Tibial artery (tissue), 4 donors: ENCODE measurements at regions not wholly inside any gene's neighbourhood (a gene's known extent, or its start where the extent isn't known, plus 50 kb on each side); places are given as distances from the start of the nearest gene placed in this dataset.

Experiments used
- DNase-seq, 2 donors: peaks; one replicate each; pipeline ENCODE4 v3.0.0-alpha.2; 2019
- H3K27ac ChIP-seq, 2 donors: fragments of 200-600 bp; sonication (generic) in 1 of 2; 1 replicate in 1 of 2; 2 replicates in 1 of 2; pipeline ENCODE4 v1.5.1; 2018 to 2019; ENCODE audit warnings: mild to moderate bottlenecking in 1 of 2
- H3K27me3 ChIP-seq, 2 donors: fragments of 200-600 bp; sonication (generic) in 1 of 2; one replicate each; pipeline versions ENCODE4 v1.5.1 to v1.6.0; 2016 to 2019
- H3K36me3 ChIP-seq, 3 donors: fragments of 200-600 bp; sonication (generic) in 2 of 3; one replicate each; pipeline ENCODE4 v1.5.1; 2016 to 2019; ENCODE audit warnings: mild to moderate bottlenecking in 2 of 3
- H3K4me1 ChIP-seq, 4 donors: fragments of 200-600 bp; sonication (generic) in 2 of 4; 1 replicate in 3 of 4; 2 replicates in 1 of 4; pipeline ENCODE4 v1.5.1; 2016 to 2019
- H3K4me3 ChIP-seq, 2 donors: fragments of 200-600 bp; sonication (generic) in 1 of 2; 1 replicate in 1 of 2; 2 replicates in 1 of 2; pipeline ENCODE4 v1.5.1; 2018 to 2019; ENCODE audit warnings: mild to moderate bottlenecking in 2 of 2
- H3K9me3 ChIP-seq, 3 donors: fragments of 200-600 bp; sonication (generic) in 1 of 3; one replicate each; pipeline ENCODE4 v1.5.1; 2016 to 2019
- CTCF ChIP-seq, 2 experiments: fragments of 200-600 bp in 1 of 2; fragments of 450-650 bp in 1 of 2; IDR thresholded peaks; one replicate each; pipeline ENCODE4 v1.5.1; 2017 to 2019; ENCODE audit warnings: antibody characterized with exemption in 2 of 2, mild to moderate bottlenecking in 1 of 2, moderate library complexity in 1 of 2
- intact Hi-C: fragments of 100-400 bp; cut with DNase I; formaldehyde crosslinking; loops from one replicate; pipeline ENCODE4 v1.15.0; 2023; ENCODE audit warnings: low total_unique reads

DNA sequence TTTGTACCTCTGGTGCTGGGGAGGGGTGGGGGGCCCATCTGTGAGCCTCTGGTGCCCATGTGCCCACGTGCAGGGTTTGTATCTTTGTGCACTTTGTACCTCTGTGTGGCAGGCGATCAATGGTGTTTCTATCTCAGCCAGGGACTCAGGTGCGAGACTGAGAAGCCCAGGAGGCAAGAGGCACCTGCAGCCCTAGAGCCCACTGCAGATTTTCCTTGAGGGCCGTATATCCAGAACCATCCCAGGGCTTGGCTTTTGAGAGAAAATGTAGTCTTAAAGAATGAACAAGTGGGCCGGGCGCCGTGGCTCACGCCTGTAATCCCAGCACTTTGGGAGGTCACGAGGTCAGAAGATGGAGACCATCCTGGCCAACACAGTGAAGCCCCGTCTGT is 52.2 kb upstream of the KCNMB1 start:
- Histone ChIP-seq H3K4me3 (no peak overlapping the region), H3K4me1 (no peaks in the 10 kb centered on the region), H3K27me3 (no peaks in the 10 kb centered on the region), H3K27ac (no peak overlapping the region), H3K9me3 (no peaks in the 10 kb centered on the region), H3K36me3 (no peaks in the 10 kb centered on the region)
- TF ChIP-seq CTCF (IDR thresholded peaks at IDR 0.05) = no peak
- no peak for DNase-seq
- intact Hi-C loops = no loop called here

DNA sequence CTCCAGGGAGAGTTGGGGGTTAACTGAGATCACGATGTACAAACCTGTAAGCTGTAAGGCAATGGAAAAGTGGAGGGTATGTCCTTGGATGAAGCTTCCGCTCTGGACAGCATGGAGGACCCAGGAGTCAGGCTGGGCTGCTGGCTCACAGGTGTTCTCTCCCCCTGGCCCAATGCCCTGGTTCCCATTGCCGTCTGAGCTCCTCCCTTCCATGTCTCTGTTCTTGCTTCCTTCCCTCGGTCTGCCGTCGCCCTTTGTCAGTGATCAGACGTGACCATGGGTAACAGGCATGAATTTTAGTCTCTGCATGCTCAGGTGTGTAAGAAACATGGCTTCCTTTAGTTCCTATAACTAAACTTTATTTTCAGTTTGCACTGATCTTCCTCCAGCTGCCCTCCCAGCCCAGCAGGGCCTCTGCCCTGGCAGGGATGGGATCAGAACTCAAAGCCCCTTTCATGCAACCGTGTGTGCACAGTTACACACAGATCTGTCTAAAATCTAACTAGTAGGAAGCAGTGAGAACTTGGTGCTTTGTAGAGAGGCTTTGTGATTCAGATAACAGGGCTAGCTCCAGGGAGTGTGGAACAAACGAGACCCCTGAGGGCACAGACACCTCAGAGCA is 51.7 kb upstream of the KCNMB1 start:
- H3K9me3 ChIP-seq = no peaks in the 10 kb centered on the region
- intact Hi-C loops = no loop called here
- no peaks in the 10 kb centered on the region for H3K4me1 ChIP-seq
- no peak overlapping the region for H3K27ac ChIP-seq
- no peaks in the 10 kb centered on the region for H3K36me3 ChIP-seq
- TF ChIP-seq CTCF (IDR thresholded peaks at IDR 0.05) = no peak
- no peak for DNase-seq
- H3K27me3 ChIP-seq = no peaks in the 10 kb centered on the region
- no peak overlapping the region for H3K4me3 ChIP-seq

DNA sequence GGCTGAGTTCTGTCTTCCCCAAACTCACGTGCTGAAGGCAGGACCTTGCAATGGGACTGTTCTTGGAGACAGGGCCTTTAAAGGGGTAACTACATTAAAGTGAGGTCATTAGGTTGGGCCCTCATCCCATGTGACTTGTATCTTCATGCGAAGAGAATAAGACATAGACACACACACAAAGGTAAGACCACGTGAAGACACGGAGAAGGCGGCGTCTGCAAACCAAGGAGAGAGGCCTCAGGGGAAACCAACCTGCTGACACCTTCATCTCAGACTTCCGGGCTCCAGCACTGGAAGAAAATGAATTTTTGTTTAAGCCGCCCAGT is 50.7 kb upstream of the KCNMB1 start:
- DNase-seq = no peak
- Histone ChIP-seq H3K4me1 (peaks cover 0 to 5% (median 0%) of the 10 kb centered on the region in 4 donors), H3K27ac (no peak overlapping the region), H3K36me3 (no peaks in the 10 kb centered on the region), H3K9me3 (no peaks in the 10 kb centered on the region), H3K4me3 (no peak overlapping the region), H3K27me3 (peaks cover 0 to 6% of the 10 kb centered on the region in 2 donors)
- no peak for TF ChIP-seq CTCF (IDR thresholded peaks at IDR 0.05)
- intact Hi-C loops = loop anchor here (5.0 kb wide), 1 partner anchor 187 kb away; no protein-coding TSS in a partner anchor

DNA sequence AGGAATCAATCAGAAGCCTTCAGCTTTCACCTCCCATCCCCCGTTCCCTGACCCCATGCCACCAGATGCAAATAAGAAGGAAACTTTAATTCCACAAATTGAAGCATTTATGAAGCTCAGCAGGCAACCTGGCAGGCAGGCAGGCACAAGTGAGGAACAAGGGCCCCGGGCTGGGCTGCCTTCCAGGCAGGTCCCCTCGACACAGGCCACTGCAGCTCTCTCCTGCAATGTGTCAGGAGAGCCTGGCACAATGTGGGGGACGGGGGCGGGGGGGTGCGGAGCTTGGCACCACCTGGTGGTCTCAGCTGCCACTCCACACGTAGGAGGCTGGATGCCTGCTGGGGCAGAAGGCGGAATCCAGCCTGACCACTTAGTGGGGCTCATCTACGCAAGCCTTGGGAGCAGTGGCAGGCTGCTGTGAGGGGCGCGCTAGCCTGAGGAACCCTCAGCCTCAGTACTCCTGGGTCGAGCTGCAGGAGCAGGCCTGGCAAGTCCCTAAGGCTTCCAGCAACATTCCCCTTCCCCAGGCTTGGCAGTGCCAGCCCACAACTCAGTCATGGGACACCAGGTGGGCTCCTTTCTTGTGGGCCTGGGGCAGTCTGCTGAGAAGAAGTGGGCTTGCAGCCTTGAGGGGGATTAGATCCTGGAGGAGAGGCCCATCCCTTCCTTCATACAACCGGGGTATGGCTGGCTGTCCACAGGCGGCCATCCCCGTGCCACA is 50.2 kb upstream of the KCNMB1 start:
- intact Hi-C loops = loop anchor here (5.0 kb wide), 1 partner anchor 188 kb away; no protein-coding TSS in a partner anchor
- TF ChIP-seq CTCF (IDR thresholded peaks at IDR 0.05) = no peak
- no peak for DNase-seq
- Histone ChIP-seq H3K36me3 (no peaks in the 10 kb centered on the region), H3K27me3 (peaks cover 0 to 6% of the 10 kb centered on the region in 2 donors), H3K4me1 (peaks cover 0 to 7% (median 0%) of the 10 kb centered on the region in 4 donors), H3K27ac (no peak overlapping the region), H3K4me3 (no peak overlapping the region), H3K9me3 (no peaks in the 10 kb centered on the region)
